Rectal smooth muscle tissue (tissue), 1 donor: ENCODE measurements at regions not wholly inside any gene's neighbourhood (a gene's known extent, or its start where the extent isn't known, plus 50 kb on each side); places are given as distances from the start of the nearest gene placed in this dataset.
"Not testable (repeated sequence)": the region's sequence is repeated elsewhere in the genome, so short reads cannot be mapped to it uniquely, and the experiment has no call there.

Source experiments
- H3K27ac ChIP-seq: one replicate; pipeline ENCODE4 v1.7.0; 2013; ENCODE audit warnings: low read depth, low read length, inconsistent platforms
- H3K27me3 ChIP-seq: one replicate; pipeline ENCODE4 v1.7.0; 2013; ENCODE audit warnings: low read length; ENCODE audit not compliant: control insufficient read depth, insufficient read depth
- H3K36me3 ChIP-seq: one replicate; pipeline ENCODE4 v1.7.0; 2013; ENCODE audit warnings: low read length; ENCODE audit not compliant: control insufficient read depth, insufficient read depth
- H3K4me1 ChIP-seq: one replicate; pipeline ENCODE4 v1.7.0; 2013; ENCODE audit warnings: low read length; ENCODE audit not compliant: control insufficient read depth, insufficient read depth
- H3K4me3 ChIP-seq: one replicate; pipeline ENCODE4 v1.7.0; 2013; ENCODE audit warnings: low read length
- H3K9ac ChIP-seq: one replicate; pipeline ENCODE4 v1.7.0; 2013; ENCODE audit warnings: low read length

- Histone ChIP-seq H3K27ac (no peak overlapping the region), H3K4me3 (no peak overlapping the region), H3K27me3 (no peaks in the 10 kb centered on the region), H3K9ac (no peak overlapping the region), H3K36me3 (no peaks in the 10 kb centered on the region), H3K4me1 (no peaks in the 10 kb centered on the region)
Observed at GRCh38 chr2:180876506-180876905, 103.9 kb upstream of the UBE2E3 start.

DNA sequence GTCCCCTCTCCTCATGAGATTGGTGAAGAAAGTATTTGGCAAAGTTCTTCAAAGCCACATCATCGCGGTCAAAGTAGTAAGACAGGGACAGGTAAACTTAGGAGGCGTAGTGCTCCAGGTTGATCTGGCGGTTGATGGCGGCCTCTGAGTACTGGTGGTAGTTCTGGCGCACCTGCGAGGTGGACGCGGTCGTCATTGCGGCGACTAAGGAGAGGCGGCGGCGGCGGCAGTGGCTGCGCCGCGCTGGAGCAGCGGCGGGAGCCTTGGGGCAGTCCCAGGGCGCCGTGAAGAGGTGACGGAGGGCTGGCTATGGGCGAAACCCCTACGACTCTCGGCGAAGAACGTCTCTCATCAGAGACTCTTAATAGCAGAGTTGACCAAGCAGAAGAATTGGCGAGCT is 107.2 kb upstream of the UBE2E3 start:
- H3K9ac ChIP-seq, result no peak overlapping the region
- H3K4me1 ChIP-seq, result no peaks in the 10 kb centered on the region
- no peaks in the 10 kb centered on the region for H3K36me3 ChIP-seq
- no peak overlapping the region for H3K4me3 ChIP-seq
- H3K27me3 ChIP-seq, result no peaks in the 10 kb centered on the region
- H3K27ac ChIP-seq, result no peak overlapping the region

DNA sequence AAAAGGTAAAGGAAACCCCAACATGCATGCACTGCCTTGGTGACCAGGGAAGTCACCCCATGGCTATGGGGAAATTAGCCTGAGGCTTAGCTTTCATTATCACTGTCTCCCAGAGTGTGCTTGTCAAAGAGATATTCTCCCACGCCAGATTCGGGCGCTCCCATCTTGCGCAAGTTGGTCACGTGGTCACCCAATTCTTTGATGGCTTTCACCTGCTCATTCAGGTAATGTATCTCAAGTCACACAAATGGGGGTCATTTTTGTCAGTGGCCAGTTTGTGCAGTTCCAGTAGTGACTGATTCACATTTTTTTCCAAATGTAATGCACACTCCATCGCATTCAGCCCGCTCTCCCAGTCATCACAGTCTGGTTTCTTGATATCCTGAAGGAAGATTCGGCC is 107.6 kb upstream of the UBE2E3 start:
- not testable (repeated sequence) for H3K36me3 ChIP-seq, H3K4me1 ChIP-seq, H3K4me3 ChIP-seq, H3K27ac ChIP-seq, H3K9ac ChIP-seq, H3K27me3 ChIP-seq

DNA sequence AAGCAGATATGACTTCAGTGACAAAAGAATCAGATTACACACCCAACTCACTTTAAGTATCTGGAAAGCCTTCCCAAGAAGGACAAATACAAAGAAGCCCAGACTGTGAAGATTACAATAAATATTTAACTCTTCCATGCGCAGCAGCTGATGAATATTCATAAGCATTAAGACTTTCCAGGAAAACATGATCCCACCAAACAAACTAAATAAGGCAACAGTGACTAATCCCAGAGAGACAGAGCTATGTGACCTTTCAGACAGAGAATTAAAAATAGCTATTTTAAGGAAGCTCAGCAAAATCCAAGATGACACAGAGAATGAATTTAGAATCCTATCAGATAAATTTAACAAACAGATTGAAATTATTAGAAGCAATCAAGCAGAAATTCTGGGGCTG is 108.2 kb upstream of the UBE2E3 start:
- H3K36me3 ChIP-seq, result no peaks in the 10 kb centered on the region
- H3K4me3 ChIP-seq, result no peak overlapping the region
- H3K27ac ChIP-seq, result no peak overlapping the region
- no peak overlapping the region for H3K9ac ChIP-seq
- H3K4me1 ChIP-seq, result no peaks in the 10 kb centered on the region
- H3K27me3 ChIP-seq, result no peaks in the 10 kb centered on the region

DNA sequence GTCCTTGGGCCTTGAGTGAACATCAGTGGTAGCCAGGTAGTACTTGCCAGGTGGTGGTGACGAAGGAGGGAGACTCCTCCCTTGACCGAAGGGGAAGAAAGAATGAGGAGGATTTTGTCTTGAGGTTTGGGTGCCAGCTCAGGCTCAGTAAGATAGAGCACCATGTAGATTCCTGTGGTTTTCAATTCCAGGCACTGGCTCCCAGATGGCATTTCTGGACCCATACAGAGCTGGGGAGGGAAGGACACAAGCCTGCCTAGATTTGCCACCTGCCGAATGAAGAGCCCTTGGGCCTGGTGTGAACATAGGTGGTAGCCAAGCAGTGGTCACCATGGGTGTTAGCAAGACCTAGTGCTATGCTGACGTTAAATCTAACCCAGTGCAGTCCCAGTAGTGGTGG is 108.8 kb upstream of the UBE2E3 start:
- no peak overlapping the region for H3K27ac ChIP-seq
- no peaks in the 10 kb centered on the region for H3K36me3 ChIP-seq
- no peaks in the 10 kb centered on the region for H3K27me3 ChIP-seq
- H3K9ac ChIP-seq, result no peak overlapping the region
- no peaks in the 10 kb centered on the region for H3K4me1 ChIP-seq
- H3K4me3 ChIP-seq, result no peak overlapping the region

DNA sequence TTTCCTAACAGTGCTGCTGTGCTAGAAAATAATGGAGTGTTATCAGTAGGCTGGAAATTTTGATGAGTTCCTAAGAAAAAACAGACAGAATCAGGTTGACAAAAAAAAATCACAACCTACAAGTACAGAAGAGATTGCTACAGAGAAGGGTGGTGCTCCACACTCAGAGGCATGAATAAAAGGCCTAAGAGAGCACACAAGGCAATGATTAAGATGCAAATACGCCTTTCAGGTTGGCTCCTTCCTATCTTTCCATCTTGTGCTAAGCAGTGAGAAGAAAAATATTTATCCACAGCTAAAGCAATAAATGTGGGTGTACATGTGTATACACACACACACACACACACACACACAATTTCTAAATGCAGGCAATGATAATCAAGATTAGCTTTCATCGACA is 130.6 kb upstream of the UBE2E3 start:
- Histone ChIP-seq H3K4me3 (no peak overlapping the region), H3K4me1 (no peaks in the 10 kb centered on the region), H3K36me3 (no peaks in the 10 kb centered on the region), H3K27me3 (no peaks in the 10 kb centered on the region), H3K27ac (no peak overlapping the region), H3K9ac (no peak overlapping the region)

DNA sequence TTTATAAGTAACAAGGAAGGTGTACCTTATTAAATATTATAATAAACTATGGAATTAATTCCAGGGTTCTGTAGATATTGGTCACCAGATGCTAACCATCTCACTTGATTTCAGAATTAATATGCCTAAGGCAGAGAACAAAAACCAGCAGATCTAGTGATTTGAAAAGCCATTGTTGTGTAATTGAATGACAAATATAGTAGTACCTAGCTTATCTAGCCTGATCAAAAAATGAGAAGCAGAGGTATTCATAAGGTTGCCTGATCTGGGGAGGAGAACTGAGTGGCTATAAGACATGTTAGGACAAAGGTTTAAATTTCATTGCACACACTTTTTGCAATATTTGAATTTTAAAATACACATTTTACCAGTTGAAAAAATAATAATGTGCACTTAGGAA is 132.0 kb upstream of the UBE2E3 start:
- no peaks in the 10 kb centered on the region for H3K27me3 ChIP-seq

DNA sequence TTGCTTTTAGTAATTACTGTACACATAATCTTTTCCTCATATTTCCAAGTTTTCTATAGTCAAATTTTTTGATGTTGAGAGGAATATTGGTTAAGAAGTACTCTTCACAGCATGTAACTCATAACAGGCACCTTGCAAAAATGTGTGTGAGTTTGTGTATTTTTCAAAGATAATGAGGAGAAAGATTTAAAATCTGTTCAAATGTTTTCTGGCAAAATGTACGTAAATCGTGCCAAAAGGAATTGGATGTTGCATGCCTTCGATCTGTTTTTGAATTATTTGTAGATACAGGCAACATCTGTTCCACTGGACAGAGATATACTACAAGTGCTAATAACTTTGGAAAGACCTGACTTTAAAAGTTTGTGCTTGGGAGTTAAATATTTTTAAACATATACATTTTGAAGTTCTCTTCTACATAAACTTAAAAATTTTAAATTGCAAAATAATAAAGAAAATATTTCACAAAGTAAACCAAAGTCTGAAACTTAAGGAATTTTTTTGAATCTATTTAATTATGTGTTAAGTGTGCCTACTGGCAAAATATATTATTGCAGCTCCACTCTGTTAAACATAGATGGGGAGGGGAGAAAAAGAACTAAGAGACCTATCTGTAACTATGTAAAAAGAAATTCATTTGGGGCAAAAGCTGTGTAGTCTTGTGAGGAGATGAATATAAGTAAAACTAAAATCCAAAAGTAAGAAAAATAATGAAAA is 133.5 kb upstream of the UBE2E3 start:
- H3K27me3 ChIP-seq, result no peaks in the 10 kb centered on the region
- no peak overlapping the region for H3K9ac ChIP-seq
- H3K4me1 ChIP-seq, result no peaks in the 10 kb centered on the region
- H3K27ac ChIP-seq, result no peak overlapping the region
- no peak overlapping the region for H3K4me3 ChIP-seq
- no peaks in the 10 kb centered on the region for H3K36me3 ChIP-seq

More for the DNA sequence above, 132.0 kb upstream of the UBE2E3 start:
- H3K4me3 ChIP-seq, result no peak overlapping the region
- H3K27ac ChIP-seq, result no peak overlapping the region
- no peaks in the 10 kb centered on the region for H3K4me1 ChIP-seq
- H3K9ac ChIP-seq, result no peak overlapping the region
- H3K36me3 ChIP-seq, result no peaks in the 10 kb centered on the region

DNA sequence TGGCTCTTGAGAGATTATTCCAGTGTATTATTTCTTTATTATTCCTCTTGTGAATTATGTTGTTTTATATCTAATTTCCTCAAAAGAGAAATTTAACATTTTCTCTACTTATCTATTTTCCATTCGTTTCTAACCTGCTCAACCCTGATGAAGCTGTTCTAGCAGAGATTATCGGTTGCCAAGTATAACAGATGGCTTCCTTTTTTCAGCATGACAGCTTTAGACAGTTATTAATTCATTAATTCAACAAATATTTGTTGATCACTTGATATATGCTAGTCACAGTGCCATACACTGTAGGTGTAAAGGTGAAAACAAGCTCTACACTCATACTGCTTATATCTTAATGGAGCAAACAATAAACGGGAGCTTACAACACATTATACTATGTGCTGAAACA is 137.9 kb upstream of the UBE2E3 start:
- no peak overlapping the region for H3K9ac ChIP-seq
- H3K4me1 ChIP-seq, result no peaks in the 10 kb centered on the region
- H3K27me3 ChIP-seq, result no peaks in the 10 kb centered on the region
- H3K4me3 ChIP-seq, result no peak overlapping the region
- no peak overlapping the region for H3K27ac ChIP-seq
- H3K36me3 ChIP-seq, result no peaks in the 10 kb centered on the region

DNA sequence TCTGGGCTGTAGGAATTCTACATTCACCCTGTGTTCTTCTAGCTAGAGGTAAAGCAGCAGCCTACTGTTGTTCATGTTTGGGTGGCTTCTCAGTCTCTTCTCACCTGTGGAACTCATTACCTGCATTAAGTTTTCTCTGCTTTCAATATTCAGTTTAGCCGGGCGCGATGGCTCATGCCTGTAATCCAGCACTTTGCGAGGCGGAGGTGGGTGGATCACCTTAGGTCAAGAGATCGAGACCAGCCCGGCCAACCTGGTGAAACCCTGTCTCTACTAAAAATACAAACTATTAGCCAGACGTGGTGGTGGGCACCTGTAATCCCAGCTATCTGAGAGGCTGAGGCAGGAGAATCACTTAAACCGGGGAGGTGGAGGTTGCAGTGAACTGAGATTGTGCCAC is 139.8 kb upstream of the UBE2E3 start:
- Histone ChIP-seq H3K4me3 (no peak overlapping the region), H3K36me3 (no peaks in the 10 kb centered on the region), H3K9ac (no peak overlapping the region), H3K27ac (no peak overlapping the region), H3K27me3 (no peaks in the 10 kb centered on the region), H3K4me1 (no peaks in the 10 kb centered on the region)

DNA sequence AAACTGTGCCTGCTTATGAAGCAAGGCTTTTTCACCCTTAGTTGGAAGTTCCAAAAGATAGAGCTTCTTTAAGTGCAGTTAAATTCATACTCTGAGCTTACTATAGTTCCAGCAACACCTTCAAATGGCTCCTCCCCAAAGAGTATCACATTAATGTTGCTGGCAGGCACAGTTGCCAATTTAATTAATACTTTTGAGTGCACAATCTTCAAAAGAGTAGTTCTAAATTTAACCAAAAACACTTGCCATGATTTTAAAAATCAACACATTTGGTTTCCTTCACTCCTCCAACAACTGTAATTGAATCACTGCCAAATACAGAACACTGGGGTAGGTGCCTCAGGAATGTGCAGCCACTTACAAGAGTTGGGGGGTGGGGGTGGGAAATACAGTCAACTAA is 150.6 kb upstream of the UBE2E3 start:
- Histone ChIP-seq H3K9ac (no peak overlapping the region), H3K4me1 (no peaks in the 10 kb centered on the region), H3K27me3 (no peaks in the 10 kb centered on the region), H3K27ac (no peak overlapping the region), H3K4me3 (no peak overlapping the region), H3K36me3 (no peaks in the 10 kb centered on the region)

DNA sequence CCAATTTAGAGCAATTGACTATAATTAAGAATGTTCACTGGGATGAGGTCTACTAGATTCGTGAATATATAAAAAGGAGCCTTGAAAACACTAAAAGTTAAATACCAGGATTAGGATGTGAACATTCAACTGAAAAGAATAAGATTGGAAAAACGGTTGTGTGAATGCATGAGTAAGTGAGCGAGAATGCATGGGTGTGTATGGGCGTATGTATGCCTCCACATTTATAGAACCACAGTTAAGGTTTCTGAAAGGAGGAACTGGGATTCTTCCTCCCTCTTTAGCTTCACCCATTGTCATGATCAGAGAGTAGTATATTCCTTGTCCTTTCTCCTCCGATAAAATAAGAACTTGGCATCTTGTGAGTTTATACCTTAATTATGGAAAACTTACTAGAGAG is 151.1 kb upstream of the UBE2E3 start:
- Histone ChIP-seq H3K4me3 (no peak overlapping the region), H3K4me1 (no peaks in the 10 kb centered on the region), H3K27me3 (no peaks in the 10 kb centered on the region), H3K27ac (no peak overlapping the region), H3K9ac (no peak overlapping the region), H3K36me3 (no peaks in the 10 kb centered on the region)

- Histone ChIP-seq H3K27me3 (no peaks in the 10 kb centered on the region), H3K4me1 (no peaks in the 10 kb centered on the region), H3K9ac (no peak overlapping the region), H3K27ac (no peak overlapping the region), H3K4me3 (no peak overlapping the region), H3K36me3 (no peaks in the 10 kb centered on the region)
Observed at GRCh38 chr2:180828756-180829155, 151.6 kb upstream of the UBE2E3 start.
